Activated CD8-positive, alpha-beta T cell treated with anti-CD3 and anti-CD28 coated beads for 36 hours (primary cell): ENCODE measurements at regions not wholly inside any gene's neighbourhood (a gene's known extent, or its start where the extent isn't known, plus 50 kb on each side); places are given as distances from the start of the nearest gene placed in this dataset.

ENCODE experiments used
- ATAC-seq: fragments of 200-7000 bp; cut with Tn5 transposase; one replicate; pipeline ENCODE4 v1.10.0; 2021; ENCODE audit warnings: mild to moderate bottlenecking, moderate library complexity
- CTCF ChIA-PET: fragments of 350-600 bp; sonication (Branson Sonifier 250); formaldehyde crosslinking; loops from one replicate; lab custom pipeline; 2021; ENCODE audit warnings: antibody characterized with exemption; lab: Charles Lee
- POLR2A ChIA-PET: fragments of 350-600 bp; sonication (Branson Sonifier 250); formaldehyde crosslinking; loops from one replicate; lab custom pipeline; 2021; ENCODE audit warnings: antibody characterized with exemption; lab: Charles Lee
- DNase-seq: peaks from one replicate; pipeline ENCODE4 v3.0.0-alpha.2; 2020
- H3K27ac Mint-ChIP-seq: one replicate; pipeline ENCODE4 v1.8.0; 2021; ENCODE audit warnings: mild to moderate bottlenecking, mixed read lengths
- H3K27me3 Mint-ChIP-seq: one replicate; pipeline ENCODE4 v1.8.0; 2021; ENCODE audit warnings: mixed read lengths
- H3K36me3 Mint-ChIP-seq: one replicate; pipeline ENCODE4 v1.8.0; 2021; ENCODE audit warnings: low read depth, mixed read lengths
- H3K4me1 Mint-ChIP-seq: one replicate; pipeline ENCODE4 v1.8.0; 2021; ENCODE audit warnings: low read depth, mixed read lengths
- H3K4me3 Mint-ChIP-seq: one replicate; pipeline ENCODE4 v1.8.0; 2021; ENCODE audit warnings: mild to moderate bottlenecking, moderate library complexity, mixed read lengths
- H3K9me3 Mint-ChIP-seq: one replicate; pipeline ENCODE4 v1.8.0; 2021; ENCODE audit warnings: mixed read lengths
- intact Hi-C: fragments of 100-400 bp; cut with micrococcal nuclease; formaldehyde crosslinking; loops from one replicate; pipeline ENCODE4 v1.10.0; 2022
- TF ChIP-seq, protein P1 (sequence below): fragments of 200-600 bp; IDR thresholded peaks from one replicate; pipeline ENCODE4 v1.8.0; 2022; ENCODE audit warnings: antibody characterized with exemption, mild to moderate bottlenecking

DNA sequence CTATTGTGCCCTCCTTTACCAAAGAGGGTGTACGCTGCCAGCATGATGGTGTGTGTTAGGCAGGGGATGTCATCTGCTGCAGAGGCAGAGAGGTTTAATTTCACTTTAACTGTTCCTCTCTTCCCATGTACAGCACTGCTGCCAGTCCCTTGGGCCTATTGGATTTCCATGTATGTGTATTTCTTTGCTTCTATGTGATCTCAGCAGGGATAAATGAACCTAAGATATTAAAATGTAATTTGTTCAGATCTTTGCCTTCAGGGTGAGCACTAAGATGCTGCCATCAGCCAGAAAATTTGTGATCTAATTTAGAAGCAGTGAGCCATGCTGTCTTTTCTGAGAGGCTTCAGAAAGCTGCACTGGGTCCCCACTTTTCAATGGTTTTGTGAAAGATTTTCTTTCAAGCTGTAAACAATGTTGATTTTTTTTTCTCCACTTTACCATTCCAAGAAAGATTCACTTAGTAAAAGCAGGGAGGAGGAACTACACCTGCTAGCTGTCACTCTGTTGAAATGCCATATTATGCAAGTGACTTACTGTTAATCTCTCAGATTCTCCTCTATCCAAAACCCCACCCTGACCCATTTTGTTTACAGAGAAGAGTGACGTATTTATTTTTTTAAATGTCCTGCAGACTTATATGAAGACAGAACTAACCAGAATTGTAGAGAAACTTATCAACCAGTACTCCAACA is 261.9 kb downstream of the TBL1XR1 start:
- Mint-ChIP-seq H3K27me3 (peaks cover 4% of the 10 kb centered on the region), H3K4me3 (no peak overlapping the region), H3K27ac (no peak overlapping the region), H3K4me1 (no peaks in the 10 kb centered on the region), H3K36me3 (no peaks in the 10 kb centered on the region), H3K9me3 (no peaks in the 10 kb centered on the region)
- ATAC-seq (no peak), DNase-seq (no peak)
- POLR2A ChIA-PET = no interaction called here
- CTCF ChIA-PET = no interaction called here
- intact Hi-C loops = loop anchor here (10.0 kb wide), 1 partner anchor 421 kb away; no protein-coding TSS in a partner anchor
- TF ChIP-seq, protein P1, sequence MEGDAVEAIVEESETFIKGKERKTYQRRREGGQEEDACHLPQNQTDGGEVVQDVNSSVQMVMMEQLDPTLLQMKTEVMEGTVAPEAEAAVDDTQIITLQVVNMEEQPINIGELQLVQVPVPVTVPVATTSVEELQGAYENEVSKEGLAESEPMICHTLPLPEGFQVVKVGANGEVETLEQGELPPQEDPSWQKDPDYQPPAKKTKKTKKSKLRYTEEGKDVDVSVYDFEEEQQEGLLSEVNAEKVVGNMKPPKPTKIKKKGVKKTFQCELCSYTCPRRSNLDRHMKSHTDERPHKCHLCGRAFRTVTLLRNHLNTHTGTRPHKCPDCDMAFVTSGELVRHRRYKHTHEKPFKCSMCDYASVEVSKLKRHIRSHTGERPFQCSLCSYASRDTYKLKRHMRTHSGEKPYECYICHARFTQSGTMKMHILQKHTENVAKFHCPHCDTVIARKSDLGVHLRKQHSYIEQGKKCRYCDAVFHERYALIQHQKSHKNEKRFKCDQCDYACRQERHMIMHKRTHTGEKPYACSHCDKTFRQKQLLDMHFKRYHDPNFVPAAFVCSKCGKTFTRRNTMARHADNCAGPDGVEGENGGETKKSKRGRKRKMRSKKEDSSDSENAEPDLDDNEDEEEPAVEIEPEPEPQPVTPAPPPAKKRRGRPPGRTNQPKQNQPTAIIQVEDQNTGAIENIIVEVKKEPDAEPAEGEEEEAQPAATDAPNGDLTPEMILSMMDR = no peak

DNA sequence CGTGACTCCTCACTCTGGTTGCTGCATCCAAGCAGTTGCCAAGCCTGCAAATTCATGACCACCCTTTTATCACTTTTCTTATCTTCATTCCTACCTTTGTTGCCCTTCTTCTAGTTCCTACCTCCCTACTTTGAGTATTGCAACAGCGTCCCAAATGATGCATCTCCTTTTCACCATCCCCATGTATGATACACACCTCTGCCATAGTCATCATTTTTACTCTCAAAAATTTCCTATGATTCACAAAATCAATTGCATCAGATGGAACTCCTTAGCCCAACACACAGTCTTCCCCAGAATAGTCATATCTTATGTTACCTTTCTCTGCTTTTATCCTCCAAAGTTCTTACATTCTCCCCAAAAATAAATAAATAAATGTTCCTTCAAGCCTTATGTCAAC is 262.6 kb downstream of the TBL1XR1 start:
- POLR2A ChIA-PET = no interaction called here
- Mint-ChIP-seq H3K9me3 (no peaks in the 10 kb centered on the region), H3K27me3 (peaks cover 4% of the 10 kb centered on the region), H3K27ac (no peak overlapping the region), H3K4me1 (no peaks in the 10 kb centered on the region), H3K4me3 (no peak overlapping the region), H3K36me3 (no peaks in the 10 kb centered on the region)
- CTCF ChIA-PET = no interaction called here
- DNase-seq (no peak), ATAC-seq (no peak)
- intact Hi-C loops = loop anchor here (10.0 kb wide), 1 partner anchor 420 kb away; no protein-coding TSS in a partner anchor
- TF ChIP-seq, protein P1 = no peak

DNA sequence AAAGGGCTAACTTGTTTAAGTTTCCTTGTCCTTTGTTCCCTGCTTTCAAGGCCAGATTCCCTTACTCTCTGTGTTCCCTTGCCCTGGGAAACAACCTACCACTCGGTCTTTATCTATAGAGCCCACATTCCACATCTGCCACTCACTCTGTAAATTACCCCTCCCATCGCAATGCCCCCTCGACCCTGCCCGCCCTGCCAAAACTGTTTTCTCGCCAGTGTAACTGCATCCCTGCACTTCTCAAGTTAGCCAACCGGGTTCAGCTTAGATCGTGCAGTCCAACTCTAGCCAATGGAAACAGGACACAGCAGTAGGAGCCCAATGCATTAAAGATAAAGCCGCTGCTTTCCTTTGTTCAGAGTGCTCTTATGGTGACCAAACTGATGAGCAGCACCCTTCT is 263.6 kb downstream of the TBL1XR1 start:
- no peaks in the 10 kb centered on the region for H3K4me1 Mint-ChIP-seq
- TF ChIP-seq, protein P1 = no peak
- H3K9me3 Mint-ChIP-seq = no peaks in the 10 kb centered on the region
- ATAC-seq (no peak), DNase-seq (no peak)
- no peak overlapping the region for H3K4me3 Mint-ChIP-seq
- CTCF ChIA-PET = no interaction called here
- H3K27ac Mint-ChIP-seq = no peak overlapping the region
- H3K36me3 Mint-ChIP-seq = no peaks in the 10 kb centered on the region
- POLR2A ChIA-PET = no interaction called here
- intact Hi-C loops = loop anchor here (10.0 kb wide), 1 partner anchor 419 kb away; no protein-coding TSS in a partner anchor
- peaks cover 5% of the 10 kb centered on the region for H3K27me3 Mint-ChIP-seq

DNA sequence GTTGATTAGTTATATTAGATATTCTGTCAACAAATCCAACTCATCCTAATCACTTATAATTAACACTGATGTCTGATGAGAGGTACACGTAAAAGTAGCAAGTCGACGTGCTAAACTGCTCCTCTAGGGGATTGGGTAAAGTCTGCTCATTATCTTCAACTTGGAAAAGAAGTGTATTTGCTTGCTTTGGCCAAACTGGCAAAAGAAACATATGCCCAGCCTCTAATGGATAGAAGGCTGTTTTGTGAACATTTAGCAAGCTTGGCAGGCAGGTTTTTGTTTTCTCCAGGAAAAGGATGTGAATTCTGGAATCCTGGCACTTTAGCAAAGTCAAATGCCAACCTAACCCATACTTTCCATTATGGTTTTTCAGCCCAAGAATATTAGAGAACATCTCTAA is 264.8 kb downstream of the TBL1XR1 start:
- no peaks in the 10 kb centered on the region for H3K4me1 Mint-ChIP-seq
- no peak overlapping the region for H3K27ac Mint-ChIP-seq
- intact Hi-C loops = loop anchor here (10.0 kb wide), 1 partner anchor 418 kb away; no protein-coding TSS in a partner anchor
- no peak for ATAC-seq
- no peak for DNase-seq
- H3K27me3 Mint-ChIP-seq = peaks cover 6% of the 10 kb centered on the region
- TF ChIP-seq, protein P1 = no peak
- POLR2A ChIA-PET = interaction anchor here (1.2 kb wide), 1 partner anchor 11 kb away, joined by 3 read pairs; no protein-coding TSS in a partner anchor
- CTCF ChIA-PET = interaction anchor here (0.7 kb wide), 2 partner anchors 8 to 14 kb away, joined by 3 read pairs; no protein-coding TSS in a partner anchor
- no peaks in the 10 kb centered on the region for H3K36me3 Mint-ChIP-seq
- no peaks in the 10 kb centered on the region for H3K9me3 Mint-ChIP-seq
- H3K4me3 Mint-ChIP-seq = no peak overlapping the region

DNA sequence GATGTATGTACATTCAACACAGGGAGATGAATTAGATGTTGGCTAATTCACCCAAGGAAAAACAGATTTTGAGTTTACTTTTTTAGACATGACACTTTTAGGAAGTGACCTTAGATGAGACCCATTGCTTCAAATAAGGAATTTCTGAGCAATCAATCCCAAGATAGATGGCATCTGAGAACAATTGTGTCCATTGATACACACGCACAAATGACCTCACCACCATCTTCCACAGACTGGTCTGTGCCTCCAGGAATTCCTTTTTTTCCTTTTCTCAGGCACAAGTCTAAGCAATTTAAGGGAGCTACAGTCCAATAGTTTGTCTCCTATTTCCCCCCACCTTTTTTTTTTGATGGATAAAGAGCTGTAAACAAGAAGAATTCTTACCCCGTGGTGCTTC is 265.3 kb downstream of the TBL1XR1 start:
- intact Hi-C loops = loop anchor here (10.0 kb wide), 1 partner anchor 417 kb away; no protein-coding TSS in a partner anchor
- no peaks in the 10 kb centered on the region for H3K36me3 Mint-ChIP-seq
- ChIA-PET POLR2A (interaction anchor here (1.2 kb wide), 1 partner anchor 10 kb away, joined by 3 read pairs; no protein-coding TSS in a partner anchor), CTCF (interaction anchor here (0.7 kb wide), 2 partner anchors 9 to 14 kb away, joined by 3 read pairs; no protein-coding TSS in a partner anchor)
- no peak overlapping the region for H3K4me3 Mint-ChIP-seq
- no peaks in the 10 kb centered on the region for H3K9me3 Mint-ChIP-seq
- TF ChIP-seq, protein P1 = no peak
- ATAC-seq (no peak), DNase-seq (no peak)
- H3K4me1 Mint-ChIP-seq = no peaks in the 10 kb centered on the region
- H3K27ac Mint-ChIP-seq = no peak overlapping the region
- H3K27me3 Mint-ChIP-seq = peaks cover 8% of the 10 kb centered on the region
